ENCODE measurements at regions not wholly inside any gene's neighbourhood (a gene's known extent, or its start where the extent isn't known, plus 50 kb on each side); places are given as distances from the start of the nearest gene placed in this dataset.

DNA sequence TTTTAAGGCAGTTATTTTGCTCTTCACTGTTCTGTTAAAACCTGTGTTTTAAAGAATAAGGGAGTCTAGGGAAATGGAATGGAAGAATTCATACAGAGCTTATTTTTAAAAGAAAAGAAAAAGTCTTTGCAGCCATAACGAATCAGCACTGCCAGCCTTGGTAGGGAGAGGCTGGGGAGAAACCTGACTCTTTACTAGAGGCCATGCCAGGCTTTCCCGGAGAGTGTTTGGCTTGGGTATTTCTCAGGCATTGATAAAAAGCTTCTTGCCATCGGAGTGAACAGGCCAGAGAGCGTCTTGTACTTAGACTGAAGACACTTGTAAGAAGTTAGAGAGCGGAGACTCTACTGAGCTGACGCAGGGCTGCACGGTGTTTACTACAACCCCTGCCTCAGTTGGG, 72.7 kb upstream of the NFIL3 start:
- ATAC-seq (ENCODE audit: low read depth) = no peak
- H3K27ac ChIP-seq (ENCODE audit: poor library complexity, severe bottlenecking) = no peak overlapping the region
- TF ChIP-seq, protein P1, sequence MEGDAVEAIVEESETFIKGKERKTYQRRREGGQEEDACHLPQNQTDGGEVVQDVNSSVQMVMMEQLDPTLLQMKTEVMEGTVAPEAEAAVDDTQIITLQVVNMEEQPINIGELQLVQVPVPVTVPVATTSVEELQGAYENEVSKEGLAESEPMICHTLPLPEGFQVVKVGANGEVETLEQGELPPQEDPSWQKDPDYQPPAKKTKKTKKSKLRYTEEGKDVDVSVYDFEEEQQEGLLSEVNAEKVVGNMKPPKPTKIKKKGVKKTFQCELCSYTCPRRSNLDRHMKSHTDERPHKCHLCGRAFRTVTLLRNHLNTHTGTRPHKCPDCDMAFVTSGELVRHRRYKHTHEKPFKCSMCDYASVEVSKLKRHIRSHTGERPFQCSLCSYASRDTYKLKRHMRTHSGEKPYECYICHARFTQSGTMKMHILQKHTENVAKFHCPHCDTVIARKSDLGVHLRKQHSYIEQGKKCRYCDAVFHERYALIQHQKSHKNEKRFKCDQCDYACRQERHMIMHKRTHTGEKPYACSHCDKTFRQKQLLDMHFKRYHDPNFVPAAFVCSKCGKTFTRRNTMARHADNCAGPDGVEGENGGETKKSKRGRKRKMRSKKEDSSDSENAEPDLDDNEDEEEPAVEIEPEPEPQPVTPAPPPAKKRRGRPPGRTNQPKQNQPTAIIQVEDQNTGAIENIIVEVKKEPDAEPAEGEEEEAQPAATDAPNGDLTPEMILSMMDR (IDR thresholded peaks at IDR 0.05; ENCODE audit: poor library complexity, severe bottlenecking) = no peak

DNA sequence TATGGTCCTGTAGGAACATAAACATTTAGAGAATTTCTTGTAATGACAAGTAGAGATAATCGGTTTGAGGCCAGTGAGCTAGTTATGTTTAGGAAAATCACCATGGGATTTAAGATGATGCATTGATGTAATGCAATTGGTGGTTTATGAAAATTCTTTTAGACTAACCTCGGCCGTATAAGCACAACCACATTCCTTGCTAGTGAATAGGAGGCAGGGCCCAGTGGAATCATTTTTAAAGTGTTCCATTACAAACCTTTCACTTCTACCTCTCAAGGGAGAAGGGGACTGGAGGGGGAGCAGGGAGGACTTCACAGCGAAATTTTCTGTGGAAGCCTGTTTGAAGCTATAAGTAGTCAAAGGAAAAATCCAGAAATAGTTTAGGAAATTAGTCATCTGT, 71.8 kb upstream of the NFIL3 start:
- no peaks in the 10 kb centered on the region for H3K36me3 ChIP-seq (ENCODE audit: low read depth)
- TF ChIP-seq, protein P1 (IDR thresholded peaks at IDR 0.05; ENCODE audit: poor library complexity, severe bottlenecking) = no peak
- H3K9me3 ChIP-seq (ENCODE audit: severe bottlenecking) = no peaks in the 10 kb centered on the region
- no peaks in the 10 kb centered on the region for H3K27me3 ChIP-seq (ENCODE audit: insufficient read depth, poor library complexity, severe bottlenecking)
- no peak overlapping the region for H3K27ac ChIP-seq (ENCODE audit: poor library complexity, severe bottlenecking)
- ATAC-seq (ENCODE audit: low read depth) (peak; percentile 61), DNase-seq (ENCODE audit: low spot score) (no peak)
- H3K4me1 ChIP-seq (ENCODE audit: insufficient read depth, poor library complexity, severe bottlenecking) = no peaks in the 10 kb centered on the region
- H3K4me3 ChIP-seq (ENCODE audit: severe bottlenecking) = no peak overlapping the region

More for the DNA sequence above, 72.7 kb upstream of the NFIL3 start:
- H3K4me1 ChIP-seq (ENCODE audit: insufficient read depth, poor library complexity, severe bottlenecking) = no peaks in the 10 kb centered on the region
- no peaks in the 10 kb centered on the region for H3K27me3 ChIP-seq (ENCODE audit: insufficient read depth, poor library complexity, severe bottlenecking)
- DNase-seq (ENCODE audit: low spot score) = no peak
- no peak overlapping the region for H3K4me3 ChIP-seq (ENCODE audit: severe bottlenecking)
- no peaks in the 10 kb centered on the region for H3K9me3 ChIP-seq (ENCODE audit: severe bottlenecking)
- no peaks in the 10 kb centered on the region for H3K36me3 ChIP-seq (ENCODE audit: low read depth)

DNA sequence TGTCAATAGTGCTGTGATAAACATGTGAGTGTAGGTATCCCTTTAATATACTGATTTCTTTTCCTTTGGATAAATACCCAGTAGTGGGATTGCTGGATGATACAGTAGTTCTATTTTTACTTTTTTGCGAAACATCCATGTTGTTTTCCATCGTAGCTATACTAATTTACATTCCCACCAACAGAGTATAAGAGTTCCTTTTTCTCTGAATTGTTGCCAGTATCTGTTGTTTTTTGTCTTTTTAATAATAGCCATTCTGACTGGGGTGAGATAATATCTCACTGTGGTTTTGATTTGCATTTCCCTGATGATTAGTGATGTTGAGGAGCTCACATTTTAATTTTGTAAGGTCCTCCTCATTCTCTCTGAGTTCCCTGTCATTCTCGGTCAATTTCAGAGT, 71.1 kb upstream of the NFIL3 start:
- no peaks in the 10 kb centered on the region for H3K36me3 ChIP-seq (ENCODE audit: low read depth)
- ATAC-seq (ENCODE audit: low read depth) (no peak), DNase-seq (ENCODE audit: low spot score) (no peak)
- no peaks in the 10 kb centered on the region for H3K4me1 ChIP-seq (ENCODE audit: insufficient read depth, poor library complexity, severe bottlenecking)
- no peaks in the 10 kb centered on the region for H3K9me3 ChIP-seq (ENCODE audit: severe bottlenecking)
- TF ChIP-seq, protein P1 (IDR thresholded peaks at IDR 0.05; ENCODE audit: poor library complexity, severe bottlenecking) = no peak
- H3K27me3 ChIP-seq (ENCODE audit: insufficient read depth, poor library complexity, severe bottlenecking) = no peaks in the 10 kb centered on the region
- H3K27ac ChIP-seq (ENCODE audit: poor library complexity, severe bottlenecking) = no peak overlapping the region
- H3K4me3 ChIP-seq (ENCODE audit: severe bottlenecking) = no peak overlapping the region

DNA sequence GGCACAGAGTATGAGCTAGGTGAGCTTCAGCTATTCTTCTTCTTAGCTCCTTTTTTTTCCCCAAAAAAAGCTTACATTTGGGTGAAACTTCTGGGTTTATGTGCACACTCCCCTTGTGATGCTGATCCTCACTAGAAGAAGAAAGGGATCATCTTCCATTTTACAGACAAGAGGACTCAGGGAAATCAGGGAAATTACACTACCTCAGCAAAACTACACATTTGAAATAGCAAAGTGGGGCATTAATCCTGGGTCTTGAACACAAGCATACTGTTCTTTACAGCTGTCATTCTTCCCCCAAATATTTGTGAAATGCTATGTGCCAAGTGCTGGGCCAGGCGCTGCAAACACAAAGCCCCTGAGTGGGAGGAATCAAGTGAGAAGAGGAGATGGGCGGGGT, 68.6 kb upstream of the NFIL3 start:
- TF ChIP-seq, protein P1 (IDR thresholded peaks at IDR 0.05; ENCODE audit: poor library complexity, severe bottlenecking) = no peak
- DNase-seq (ENCODE audit: low spot score) = no peak
- H3K9me3 ChIP-seq (ENCODE audit: severe bottlenecking) = no peaks in the 10 kb centered on the region
- no peaks in the 10 kb centered on the region for H3K27me3 ChIP-seq (ENCODE audit: insufficient read depth, poor library complexity, severe bottlenecking)
- no peaks in the 10 kb centered on the region for H3K4me1 ChIP-seq (ENCODE audit: insufficient read depth, poor library complexity, severe bottlenecking)
- no peak overlapping the region for H3K4me3 ChIP-seq (ENCODE audit: severe bottlenecking)
- no peaks in the 10 kb centered on the region for H3K36me3 ChIP-seq (ENCODE audit: low read depth)
- no peak overlapping the region for H3K27ac ChIP-seq (ENCODE audit: poor library complexity, severe bottlenecking)
- no peak for ATAC-seq (ENCODE audit: low read depth)

DNA sequence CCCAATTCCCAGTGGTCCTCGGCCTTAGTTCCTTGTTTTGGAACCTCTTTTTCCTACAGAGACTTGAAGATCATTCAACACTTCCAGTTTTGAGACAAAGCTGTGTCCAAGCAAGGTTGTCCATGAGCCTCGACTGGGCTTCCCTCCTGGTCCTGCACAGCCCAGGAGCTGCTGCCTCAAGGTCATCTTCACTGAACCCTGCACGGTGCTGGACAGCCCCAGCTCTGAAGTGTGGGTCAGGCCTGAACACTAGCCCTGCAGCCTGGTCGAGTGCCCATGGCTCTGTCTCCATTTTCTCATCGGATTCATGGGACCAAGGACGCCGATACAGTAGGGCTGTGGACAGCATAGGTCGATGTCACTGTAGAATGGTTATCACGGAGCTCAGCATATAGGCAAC, 68.0 kb upstream of the NFIL3 start:
- ATAC-seq (ENCODE audit: low read depth) (no peak), DNase-seq (ENCODE audit: low spot score) (no peak)
- H3K27ac ChIP-seq (ENCODE audit: poor library complexity, severe bottlenecking) = no peak overlapping the region
- TF ChIP-seq, protein P1 (IDR thresholded peaks at IDR 0.05; ENCODE audit: poor library complexity, severe bottlenecking) = no peak
- H3K36me3 ChIP-seq (ENCODE audit: low read depth) = no peaks in the 10 kb centered on the region
- no peaks in the 10 kb centered on the region for H3K9me3 ChIP-seq (ENCODE audit: severe bottlenecking)
- no peaks in the 10 kb centered on the region for H3K4me1 ChIP-seq (ENCODE audit: insufficient read depth, poor library complexity, severe bottlenecking)
- no peaks in the 10 kb centered on the region for H3K27me3 ChIP-seq (ENCODE audit: insufficient read depth, poor library complexity, severe bottlenecking)
- no peak overlapping the region for H3K4me3 ChIP-seq (ENCODE audit: severe bottlenecking)
